Endodermal cell (in vitro differentiated cells): ENCODE measurements at regions not wholly inside any gene's neighbourhood (a gene's known extent, or its start where the extent isn't known, plus 50 kb on each side); places are given as distances from the start of the nearest gene placed in this dataset.

Experiments
- DNase-seq: peaks from one replicate; pipeline ENCODE4 v3.0.0-alpha.2; 2017
- H3K27ac ChIP-seq: 2 replicates; pipeline ENCODE4 v1.5.1; 2013; ENCODE audit warnings: mild to moderate bottlenecking, low read depth, low read length, moderate library complexity
- H3K27me3 ChIP-seq: 2 replicates; pipeline ENCODE4 v1.6.1; 2013; ENCODE audit warnings: mild to moderate bottlenecking, low read length, moderate library complexity; ENCODE audit not compliant: insufficient read depth, control insufficient read depth, poor library complexity, severe bottlenecking
- H3K36me3 ChIP-seq: 2 replicates; pipeline ENCODE4 v1.7.0; 2013; ENCODE audit warnings: mild to moderate bottlenecking, low read length, moderate library complexity; ENCODE audit not compliant: control insufficient read depth, insufficient read depth
- H3K4me1 ChIP-seq: one replicate; pipeline ENCODE4 v1.7.0; 2013; ENCODE audit warnings: low read length; ENCODE audit not compliant: control insufficient read depth, insufficient read depth
- H3K4me3 ChIP-seq: 2 replicates; pipeline ENCODE4 v1.5.1; 2013; ENCODE audit warnings: mild to moderate bottlenecking, low read length, moderate library complexity
- H3K9ac ChIP-seq: 2 replicates; pipeline ENCODE4 v1.6.1; 2013; ENCODE audit warnings: mild to moderate bottlenecking, low read length, moderate library complexity; ENCODE audit not compliant: poor library complexity, severe bottlenecking; ENCODE audit errors: extremely low read depth
- H3K9me3 ChIP-seq: 2 replicates; pipeline ENCODE4 v1.6.1; 2013; ENCODE audit warnings: mild to moderate bottlenecking, low read length, moderate library complexity; ENCODE audit not compliant: control insufficient read depth
- H3K27ac Mint-ChIP-seq: 2 replicates; pipeline ENCODE4 v1.8.0; 2020; ENCODE audit warnings: mixed read lengths
- H3K27me3 Mint-ChIP-seq: 2 replicates; pipeline ENCODE4 v1.8.0; 2021; ENCODE audit warnings: mild to moderate bottlenecking, mixed read lengths; ENCODE audit not compliant: insufficient read depth
- H3K36me3 Mint-ChIP-seq: 2 replicates; pipeline ENCODE4 v1.8.0; 2020; ENCODE audit warnings: low read depth, mixed read lengths
- H3K4me1 Mint-ChIP-seq: 2 replicates; pipeline ENCODE4 v1.8.0; 2020; ENCODE audit warnings: mixed read lengths
- H3K4me3 Mint-ChIP-seq: 2 replicates; pipeline ENCODE4 v1.8.0; 2020; ENCODE audit warnings: mild to moderate bottlenecking, moderate library complexity, mixed read lengths
- H3K9me3 Mint-ChIP-seq: 2 replicates; pipeline ENCODE4 v1.8.0; 2020; ENCODE audit warnings: mild to moderate bottlenecking, mixed read lengths
- WGBS, 2 experiments: methylation state at CpG; one replicate each; pipeline versions ENCODE4 v1.1.5 to v1.1.7; 2013; ENCODE audit warnings: missing lambda C conversion rate in 2 of 2, mixed read lengths in 1 of 2; ENCODE audit not compliant: insufficient coverage in 1 of 2, insufficient read length in 1 of 2; 5-methylcytosine and 5-hydroxymethylcytosine counted together
- TF ChIP-seq, protein P1 (sequence below): fragments of 200-600 bp; sonication (generic); conservative IDR thresholded peaks from 2 replicates; pipeline ENCODE4 v1.5.0; 2021; ENCODE audit warnings: antibody characterized with exemption, mild to moderate bottlenecking

- no peak overlapping the region for H3K9ac ChIP-seq
- no peaks in the 10 kb centered on the region for H3K36me3 Mint-ChIP-seq
- no peak overlapping the region for H3K4me3 Mint-ChIP-seq
- H3K9me3 Mint-ChIP-seq: no peaks in the 10 kb centered on the region
- H3K4me3 ChIP-seq: no peak overlapping the region
- no peak overlapping the region for H3K27ac ChIP-seq
- H3K36me3 ChIP-seq: no peaks in the 10 kb centered on the region
- H3K4me1 Mint-ChIP-seq: peaks cover 2% of the 10 kb centered on the region
- peaks cover 3% of the 10 kb centered on the region for H3K27me3 Mint-ChIP-seq
- no peak overlapping the region for H3K27ac Mint-ChIP-seq
- TF ChIP-seq, protein P1, sequence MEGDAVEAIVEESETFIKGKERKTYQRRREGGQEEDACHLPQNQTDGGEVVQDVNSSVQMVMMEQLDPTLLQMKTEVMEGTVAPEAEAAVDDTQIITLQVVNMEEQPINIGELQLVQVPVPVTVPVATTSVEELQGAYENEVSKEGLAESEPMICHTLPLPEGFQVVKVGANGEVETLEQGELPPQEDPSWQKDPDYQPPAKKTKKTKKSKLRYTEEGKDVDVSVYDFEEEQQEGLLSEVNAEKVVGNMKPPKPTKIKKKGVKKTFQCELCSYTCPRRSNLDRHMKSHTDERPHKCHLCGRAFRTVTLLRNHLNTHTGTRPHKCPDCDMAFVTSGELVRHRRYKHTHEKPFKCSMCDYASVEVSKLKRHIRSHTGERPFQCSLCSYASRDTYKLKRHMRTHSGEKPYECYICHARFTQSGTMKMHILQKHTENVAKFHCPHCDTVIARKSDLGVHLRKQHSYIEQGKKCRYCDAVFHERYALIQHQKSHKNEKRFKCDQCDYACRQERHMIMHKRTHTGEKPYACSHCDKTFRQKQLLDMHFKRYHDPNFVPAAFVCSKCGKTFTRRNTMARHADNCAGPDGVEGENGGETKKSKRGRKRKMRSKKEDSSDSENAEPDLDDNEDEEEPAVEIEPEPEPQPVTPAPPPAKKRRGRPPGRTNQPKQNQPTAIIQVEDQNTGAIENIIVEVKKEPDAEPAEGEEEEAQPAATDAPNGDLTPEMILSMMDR: no peak
- DNase-seq: no peak
- 72 to 85% methylated on average over 2 to 3 of the region's 3 CpGs for WGBS, 2 experiments
- H3K27me3 ChIP-seq: no peaks in the 10 kb centered on the region
- no peaks in the 10 kb centered on the region for H3K4me1 ChIP-seq
- no peaks in the 10 kb centered on the region for H3K9me3 ChIP-seq
These were observed 110.8 kb upstream of the KAZN start for GRCh38 chr1:14487671-14488070.

- no peaks in the 10 kb centered on the region for H3K9me3 Mint-ChIP-seq
- no peak overlapping the region for H3K9ac ChIP-seq
- TF ChIP-seq, protein P1: no peak
- no peak overlapping the region for H3K4me3 Mint-ChIP-seq
- no peaks in the 10 kb centered on the region for H3K36me3 Mint-ChIP-seq
- no peaks in the 10 kb centered on the region for H3K27me3 ChIP-seq
- peaks cover 7% of the 10 kb centered on the region for H3K27me3 Mint-ChIP-seq
- H3K9me3 ChIP-seq: no peaks in the 10 kb centered on the region
- H3K4me1 Mint-ChIP-seq: peaks cover 2% of the 10 kb centered on the region
- no peak overlapping the region for H3K27ac ChIP-seq
- H3K27ac Mint-ChIP-seq: no peak overlapping the region
- no peaks in the 10 kb centered on the region for H3K4me1 ChIP-seq
- 82 to 88% methylated on average over 1 of the region's 1 CpG for WGBS, 2 experiments
- H3K4me3 ChIP-seq: no peak overlapping the region
- no peak for DNase-seq
- no peaks in the 10 kb centered on the region for H3K36me3 ChIP-seq
These were observed 103.6 kb upstream of the KAZN start for GRCh38 chr1:14494911-14495310.

GRCh38 chr1:14495381-14495780 is 103.1 kb upstream of the KAZN start:
- Histone ChIP-seq H3K27me3 (no peaks in the 10 kb centered on the region), H3K27ac (peak overlapping the region; percentile 83), H3K9me3 (no peaks in the 10 kb centered on the region), H3K9ac (no peak overlapping the region), H3K36me3 (no peaks in the 10 kb centered on the region), H3K4me1 (no peaks in the 10 kb centered on the region), H3K4me3 (no peak overlapping the region)
- Mint-ChIP-seq H3K27ac (no peak overlapping the region), H3K36me3 (no peaks in the 10 kb centered on the region), H3K4me3 (no peak overlapping the region), H3K4me1 (no peaks in the 10 kb centered on the region), H3K27me3 (peaks cover 7% of the 10 kb centered on the region), H3K9me3 (no peaks in the 10 kb centered on the region)
- TF ChIP-seq, protein P1: no peak
- 93 to 100% methylated on average over 1 of the region's 1 CpG for WGBS, 2 experiments
- peak; percentile 6 for DNase-seq
